ENCODE measurements at regions not wholly inside any gene's neighbourhood (a gene's known extent, or its start where the extent isn't known, plus 50 kb on each side); places are given as distances from the start of the nearest gene placed in this dataset.

GRCh38 chr1:29674627-29675326 lies 438.5 kb downstream of the PTPRU start:
- WGBS, 2 donors = 95 to 96% methylated on average over 6 of the region's 6 CpGs
- DNase-seq (no peak), ATAC-seq (ENCODE audit: low FRiP score) (no peak)
- no peaks in the 10 kb centered on the region for H3K27me3 ChIP-seq (ENCODE audit: control insufficient read depth in 1 of 2, insufficient read depth in 2 of 2, low read length in 1 of 2)
- H3K27ac ChIP-seq (ENCODE audit: low read depth in 1 of 2, low read length in 2 of 2) = no peak overlapping the region
- H3K9me3 ChIP-seq (ENCODE audit: control insufficient read depth, low read length) = no peaks in the 10 kb centered on the region
- intact Hi-C loops (cut with DNase I) = no loop called here
- H3K36me3 ChIP-seq (ENCODE audit: control insufficient read depth in 1 of 2, insufficient read depth in 2 of 2, low read length in 1 of 2) = no peaks in the 10 kb centered on the region
- no peaks in the 10 kb centered on the region for H3K4me1 ChIP-seq (ENCODE audit: control insufficient read depth in 1 of 2, insufficient read depth in 2 of 2, low read length in 2 of 2)
- H3K4me3 ChIP-seq (ENCODE audit: low read length in 2 of 2) = no peak overlapping the region

GRCh38 chr1:29673669-29674626 lies 437.6 kb downstream of the PTPRU start:
- 74 to 90% methylated on average over 6 of the region's 6 CpGs for WGBS, 2 donors
- H3K4me1 ChIP-seq (ENCODE audit: control insufficient read depth in 1 of 2, insufficient read depth in 2 of 2, low read length in 2 of 2) = no peaks in the 10 kb centered on the region
- no peaks in the 10 kb centered on the region for H3K27me3 ChIP-seq (ENCODE audit: control insufficient read depth in 1 of 2, insufficient read depth in 2 of 2, low read length in 1 of 2)
- no peaks in the 10 kb centered on the region for H3K9me3 ChIP-seq (ENCODE audit: control insufficient read depth, low read length)
- DNase-seq = peak in 1 of 2 donors; percentile 38
- intact Hi-C loops (cut with DNase I) = no loop called here
- H3K4me3 ChIP-seq (ENCODE audit: low read length in 2 of 2) = no peak overlapping the region
- no peaks in the 10 kb centered on the region for H3K36me3 ChIP-seq (ENCODE audit: control insufficient read depth in 1 of 2, insufficient read depth in 2 of 2, low read length in 1 of 2)
- ATAC-seq (ENCODE audit: low FRiP score) = no peak
- no peak overlapping the region for H3K27ac ChIP-seq (ENCODE audit: low read depth in 1 of 2, low read length in 2 of 2)

GRCh38 chr1:29673228-29673500 lies 436.8 kb downstream of the PTPRU start:
- ATAC-seq (ENCODE audit: low FRiP score) = no peak
- no peaks in the 10 kb centered on the region for H3K4me1 ChIP-seq (ENCODE audit: control insufficient read depth in 1 of 2, insufficient read depth in 2 of 2, low read length in 2 of 2)
- no peaks in the 10 kb centered on the region for H3K9me3 ChIP-seq (ENCODE audit: control insufficient read depth, low read length)
- no peaks in the 10 kb centered on the region for H3K36me3 ChIP-seq (ENCODE audit: control insufficient read depth in 1 of 2, insufficient read depth in 2 of 2, low read length in 1 of 2)
- no peak overlapping the region for H3K27ac ChIP-seq (ENCODE audit: low read depth in 1 of 2, low read length in 2 of 2)
- H3K27me3 ChIP-seq (ENCODE audit: control insufficient read depth in 1 of 2, insufficient read depth in 2 of 2, low read length in 1 of 2) = no peaks in the 10 kb centered on the region
- intact Hi-C loops (cut with DNase I) = no loop called here
- no peak overlapping the region for H3K4me3 ChIP-seq (ENCODE audit: low read length in 2 of 2)
- no peak for DNase-seq

GRCh38 chr1:29672416-29673227 lies 436.3 kb downstream of the PTPRU start:
- peak in 1 of 2 donors; percentile 38 for DNase-seq
- H3K27ac ChIP-seq (ENCODE audit: low read depth in 1 of 2, low read length in 2 of 2) = no peak overlapping the region
- intact Hi-C loops (cut with DNase I) = no loop called here

GRCh38 chr1:29671446-29672356 lies 435.4 kb downstream of the PTPRU start:
- no peak for ATAC-seq (ENCODE audit: low FRiP score)
- Histone ChIP-seq H3K27me3 (ENCODE audit: control insufficient read depth in 1 of 2, insufficient read depth in 2 of 2, low read length in 1 of 2) (no peaks in the 10 kb centered on the region), H3K36me3 (ENCODE audit: control insufficient read depth in 1 of 2, insufficient read depth in 2 of 2, low read length in 1 of 2) (no peaks in the 10 kb centered on the region), H3K27ac (ENCODE audit: low read depth in 1 of 2, low read length in 2 of 2) (no peak overlapping the region), H3K4me3 (ENCODE audit: low read length in 2 of 2) (no peak overlapping the region), H3K4me1 (ENCODE audit: control insufficient read depth in 1 of 2, insufficient read depth in 2 of 2, low read length in 2 of 2) (no peaks in the 10 kb centered on the region), H3K9me3 (ENCODE audit: control insufficient read depth, low read length) (no peaks in the 10 kb centered on the region)
- intact Hi-C loops (cut with DNase I) = no loop called here
- 82 to 86% methylated on average over 14 of the region's 14 CpGs for WGBS, 2 donors
- peak in 1 of 2 donors; percentile 45 for DNase-seq

More at GRCh38 chr1:29672416-29673227, 436.3 kb downstream of the PTPRU start:
- no peak for ATAC-seq (ENCODE audit: low FRiP score)
- H3K4me1 ChIP-seq (ENCODE audit: control insufficient read depth in 1 of 2, insufficient read depth in 2 of 2, low read length in 2 of 2) = no peaks in the 10 kb centered on the region
- WGBS, 2 donors = 79 to 87% methylated on average over 10 of the region's 10 CpGs
- no peak overlapping the region for H3K4me3 ChIP-seq (ENCODE audit: low read length in 2 of 2)
- no peaks in the 10 kb centered on the region for H3K27me3 ChIP-seq (ENCODE audit: control insufficient read depth in 1 of 2, insufficient read depth in 2 of 2, low read length in 1 of 2)
- H3K36me3 ChIP-seq (ENCODE audit: control insufficient read depth in 1 of 2, insufficient read depth in 2 of 2, low read length in 1 of 2) = no peaks in the 10 kb centered on the region
- no peaks in the 10 kb centered on the region for H3K9me3 ChIP-seq (ENCODE audit: control insufficient read depth, low read length)

- H3K27me3 ChIP-seq (ENCODE audit: control insufficient read depth in 1 of 2, insufficient read depth in 2 of 2, low read length in 1 of 2) = no peaks in the 10 kb centered on the region
- H3K36me3 ChIP-seq (ENCODE audit: control insufficient read depth in 1 of 2, insufficient read depth in 2 of 2, low read length in 1 of 2) = no peaks in the 10 kb centered on the region
- DNase-seq = no peak
- 97 to 98% methylated on average over 7 of the region's 7 CpGs for WGBS, 2 donors
- no peaks in the 10 kb centered on the region for H3K9me3 ChIP-seq (ENCODE audit: control insufficient read depth, low read length)
- intact Hi-C loops (cut with DNase I) = no loop called here
- no peak for ATAC-seq (ENCODE audit: low FRiP score)
- H3K4me3 ChIP-seq (ENCODE audit: low read length in 2 of 2) = no peak overlapping the region
- H3K27ac ChIP-seq (ENCODE audit: low read depth in 1 of 2, low read length in 2 of 2) = no peak overlapping the region
- no peaks in the 10 kb centered on the region for H3K4me1 ChIP-seq (ENCODE audit: control insufficient read depth in 1 of 2, insufficient read depth in 2 of 2, low read length in 2 of 2)
Observed at GRCh38 chr1:29670752-29671151, 434.4 kb downstream of the PTPRU start.

- intact Hi-C loops (cut with DNase I) = no loop called here
- DNase-seq = no peak
- 82 to 86% methylated on average over 3 of the region's 3 CpGs for WGBS, 2 donors
Observed at GRCh38 chr1:29669912-29670311, 433.6 kb downstream of the PTPRU start.

More at GRCh38 chr1:29669912-29670311, 433.6 kb downstream of the PTPRU start:
- H3K9me3 ChIP-seq (ENCODE audit: control insufficient read depth, low read length) = no peaks in the 10 kb centered on the region
- no peaks in the 10 kb centered on the region for H3K36me3 ChIP-seq (ENCODE audit: control insufficient read depth in 1 of 2, insufficient read depth in 2 of 2, low read length in 1 of 2)
- no peaks in the 10 kb centered on the region for H3K4me1 ChIP-seq (ENCODE audit: control insufficient read depth in 1 of 2, insufficient read depth in 2 of 2, low read length in 2 of 2)
- no peak overlapping the region for H3K4me3 ChIP-seq (ENCODE audit: low read length in 2 of 2)
- H3K27ac ChIP-seq (ENCODE audit: low read depth in 1 of 2, low read length in 2 of 2) = no peak overlapping the region
- no peak for ATAC-seq (ENCODE audit: low FRiP score)
- H3K27me3 ChIP-seq (ENCODE audit: control insufficient read depth in 1 of 2, insufficient read depth in 2 of 2, low read length in 1 of 2) = no peaks in the 10 kb centered on the region

Measured in aorta (tissue), 5 donors.